HG03095 (cell line): ENCODE measurements at regions not wholly inside any gene's neighbourhood (a gene's known extent, or its start where the extent isn't known, plus 50 kb on each side); places are given as distances from the start of the nearest gene placed in this dataset.
A peak's percentile ranks its signal among the peaks of the same experiment; 100 is the strongest.

Experiments
- ATAC-seq: cut with Tn5 transposase; IDR thresholded peaks from one replicate; pipeline ENCODE4 v1.9.1; 2021; ENCODE audit warnings: moderate library complexity; ENCODE audit not compliant: unreplicated experiment

- no peak for ATAC-seq
Measured at GRCh38 chr20:11195899-11196558, 522.2 kb upstream of the JAG1 start.

DNA sequence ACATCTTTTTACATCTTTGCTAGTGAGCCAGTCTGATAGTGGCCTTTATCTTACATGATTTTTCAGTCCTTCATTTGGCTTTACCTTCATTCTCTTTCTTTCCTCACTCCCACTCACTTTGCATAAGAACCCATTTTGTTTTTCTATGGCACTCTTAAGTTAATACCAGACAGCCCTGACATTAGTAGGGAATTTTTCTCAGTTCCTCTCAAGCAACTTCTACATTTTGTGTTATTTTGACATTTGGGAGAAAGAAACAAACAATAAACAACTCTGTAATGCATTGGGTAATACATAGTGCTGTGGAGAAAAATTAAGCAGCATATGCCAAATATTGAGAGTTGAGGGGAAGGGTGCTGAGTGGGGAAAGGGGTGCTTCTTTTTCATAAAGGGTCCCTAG is 524.1 kb upstream of the JAG1 start:
- no peak for ATAC-seq

- no peak for ATAC-seq
Measured at GRCh38 chr20:11200423-11200822, 526.6 kb upstream of the JAG1 start.

- peak; percentile 72 for ATAC-seq
Measured at GRCh38 chr20:11204926-11205768, 531.3 kb upstream of the JAG1 start.

- ATAC-seq = no peak
Measured at GRCh38 chr20:11205769-11206362, 532.1 kb upstream of the JAG1 start.

DNA sequence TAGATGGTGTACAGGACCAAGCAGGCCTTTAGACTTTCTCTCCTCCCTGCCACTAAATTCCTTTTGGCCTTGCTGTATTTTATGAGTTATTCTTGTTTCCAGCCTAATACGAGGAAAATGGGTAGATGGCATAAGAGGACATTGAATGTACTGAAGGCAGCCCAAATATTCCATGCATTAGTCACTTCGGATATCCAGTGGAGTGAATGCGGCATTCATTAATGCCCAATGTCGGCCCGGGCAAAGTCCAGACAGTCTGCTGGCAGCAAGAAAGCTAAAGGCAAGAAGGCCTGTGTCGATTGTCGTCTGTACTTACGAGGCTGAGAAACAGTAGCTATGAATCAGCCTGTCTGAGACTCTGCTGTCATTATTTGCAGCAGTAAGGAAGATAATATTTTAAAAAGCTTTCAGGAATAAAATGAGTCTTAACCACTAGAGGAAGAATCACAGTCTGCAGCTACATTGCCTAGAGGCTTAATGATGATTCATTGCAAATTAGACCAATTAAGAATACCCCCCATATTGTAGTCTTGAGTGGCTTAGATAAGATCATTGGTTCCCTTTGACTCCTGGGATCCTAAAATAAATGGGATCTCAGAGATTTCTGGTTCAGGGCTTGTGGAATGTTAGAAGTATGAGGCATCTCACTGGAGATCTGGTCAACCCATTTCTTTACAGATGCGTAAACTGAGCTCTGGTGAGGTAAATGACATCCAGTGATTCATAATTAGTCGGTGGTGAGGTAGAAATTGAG is 534.1 kb upstream of the JAG1 start:
- ATAC-seq = no peak

- no peak for ATAC-seq
Measured at GRCh38 chr20:11210611-11211010, 536.8 kb upstream of the JAG1 start.

DNA sequence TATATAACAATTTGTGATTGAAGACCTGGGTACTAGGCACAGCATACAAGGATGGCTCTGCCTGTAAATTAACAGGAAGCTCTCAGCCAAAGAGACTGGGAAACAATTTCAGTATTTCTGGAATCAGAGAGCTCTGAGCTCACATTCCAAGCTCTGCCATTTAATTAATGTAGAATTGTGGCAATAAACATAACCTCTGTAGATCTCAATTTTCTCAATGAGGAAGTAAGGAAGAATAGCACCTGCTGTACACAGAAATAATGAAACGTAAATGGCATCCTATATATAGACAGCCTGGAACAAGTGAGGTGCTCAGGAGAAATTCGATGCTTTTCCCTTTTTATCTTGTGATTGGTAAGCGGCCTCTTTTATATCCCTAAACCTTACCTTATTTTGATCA is 538.5 kb upstream of the JAG1 start:
- ATAC-seq = no peak

DNA sequence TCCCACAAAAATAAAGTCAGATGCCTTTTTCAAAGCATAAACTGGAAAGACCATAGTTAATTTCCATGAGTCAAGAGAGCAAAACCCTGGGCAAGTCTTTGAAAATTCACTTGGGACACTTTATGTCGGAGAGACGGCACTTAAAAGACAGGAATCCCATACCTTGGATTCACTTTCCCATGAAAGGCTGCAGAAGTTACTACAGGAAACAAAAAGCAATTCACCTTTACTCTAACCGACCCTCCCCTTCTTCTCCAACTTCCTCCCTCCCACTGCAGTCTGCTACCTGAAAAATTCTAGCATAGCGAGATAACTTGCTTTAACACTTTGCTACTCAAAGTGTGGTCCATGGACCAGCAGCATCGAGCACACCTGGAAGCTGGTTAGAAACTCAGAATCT is 539.1 kb upstream of the JAG1 start:
- ATAC-seq = no peak

DNA sequence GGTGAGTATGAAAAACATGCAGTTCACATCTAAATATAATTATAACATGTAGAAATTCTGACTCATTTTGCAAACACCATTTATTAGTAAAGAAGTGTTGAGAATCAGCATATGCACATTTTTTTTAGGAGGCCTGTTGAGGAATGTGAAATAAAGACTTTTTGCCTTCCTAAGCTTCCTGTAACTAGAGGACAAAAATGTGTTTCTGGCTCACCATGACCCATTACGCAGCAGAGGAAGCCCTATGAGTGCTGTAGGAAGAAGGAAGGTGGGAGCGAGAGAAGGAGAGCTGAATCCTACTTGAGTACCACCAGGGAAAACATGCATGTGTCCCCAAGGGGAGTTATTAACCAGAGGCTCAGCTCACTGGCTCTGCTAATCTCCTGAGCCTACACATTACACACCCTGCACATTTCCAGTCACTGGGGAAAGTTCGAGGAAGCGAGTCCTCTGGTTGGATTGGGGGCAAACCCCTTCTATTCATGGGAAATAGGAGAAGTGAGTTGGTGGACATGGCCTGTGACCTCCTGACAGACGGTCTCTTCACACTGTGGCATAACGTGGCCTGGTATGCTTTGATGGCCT is 540.5 kb upstream of the JAG1 start:
- no peak for ATAC-seq

DNA sequence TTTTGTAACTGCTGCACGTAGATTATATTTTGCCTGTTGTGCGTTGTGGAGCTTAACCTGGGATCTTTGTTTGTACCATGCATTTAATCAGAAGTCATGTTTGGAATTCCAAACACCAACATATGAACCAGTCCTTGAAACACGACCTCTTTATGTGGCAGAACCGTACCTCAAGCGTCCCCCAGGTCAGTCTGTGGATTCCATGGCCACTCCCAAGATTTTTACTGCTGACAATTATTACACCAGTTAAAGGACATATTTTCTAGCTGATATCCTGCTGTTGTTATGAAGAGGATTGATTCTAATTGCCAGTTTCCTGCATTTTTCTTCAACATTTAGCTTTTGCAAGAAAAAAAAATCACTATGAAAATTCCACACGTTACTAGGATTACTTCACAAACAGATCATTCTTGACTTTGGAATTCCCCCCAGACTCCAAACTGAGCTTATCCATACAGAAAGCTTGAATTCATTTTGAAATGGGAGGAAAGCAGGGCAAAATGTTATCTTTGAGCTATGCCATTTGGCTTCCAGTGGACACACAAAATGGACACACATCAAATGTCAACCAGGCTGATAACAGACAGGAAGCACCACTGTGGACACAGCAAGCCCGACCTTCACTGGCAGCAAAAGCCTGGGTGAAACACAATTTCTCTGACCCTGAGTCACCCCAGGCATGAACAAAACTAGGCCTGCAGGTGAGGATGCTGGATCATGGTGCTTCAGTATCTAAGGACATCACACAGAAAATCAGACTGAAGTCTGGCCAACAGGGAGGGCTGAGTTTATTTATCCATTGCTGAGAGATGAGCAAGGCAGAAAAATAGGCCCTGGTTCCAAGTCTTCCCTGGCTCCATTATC is 542.9 kb upstream of the JAG1 start:
- ATAC-seq = no peak

DNA sequence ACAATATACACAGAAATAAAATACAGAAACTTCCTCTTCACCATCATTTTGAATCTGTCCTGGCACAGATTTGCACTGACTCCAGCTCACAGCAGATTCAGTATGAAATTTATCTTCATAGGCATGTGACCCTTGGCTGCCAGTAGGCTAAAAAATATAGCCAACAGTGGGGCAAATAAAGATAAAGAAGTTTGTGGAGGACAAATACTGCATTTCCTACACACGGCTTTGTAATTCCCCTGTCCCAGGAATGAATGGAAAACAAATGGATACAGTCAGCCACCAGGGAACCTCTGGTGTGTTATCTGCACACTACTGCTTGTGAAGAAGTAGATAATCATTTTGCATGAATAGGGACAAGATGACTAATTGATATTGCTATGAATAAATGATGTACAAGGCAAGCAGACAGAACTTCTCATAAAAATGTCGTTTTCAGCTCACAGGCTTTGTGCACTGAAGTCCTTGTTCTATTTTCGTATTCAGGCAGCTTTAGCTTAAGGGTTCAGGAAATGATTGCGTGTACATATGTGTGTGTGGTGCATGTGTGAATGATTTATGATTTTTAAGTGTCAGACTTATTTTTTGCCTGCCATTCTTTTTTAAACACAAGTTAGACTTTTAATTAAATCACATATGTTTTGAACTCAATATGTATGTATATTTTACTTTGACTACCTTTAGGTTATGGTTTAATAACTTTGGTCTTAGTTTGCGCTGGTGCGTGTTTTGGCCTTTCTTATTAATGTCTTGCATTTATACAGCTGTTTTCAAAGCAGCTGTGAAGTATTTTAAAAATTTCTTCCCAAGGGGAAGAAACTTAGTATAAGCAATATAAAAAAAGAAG is 543.8 kb upstream of the JAG1 start:
- ATAC-seq = no peak

DNA sequence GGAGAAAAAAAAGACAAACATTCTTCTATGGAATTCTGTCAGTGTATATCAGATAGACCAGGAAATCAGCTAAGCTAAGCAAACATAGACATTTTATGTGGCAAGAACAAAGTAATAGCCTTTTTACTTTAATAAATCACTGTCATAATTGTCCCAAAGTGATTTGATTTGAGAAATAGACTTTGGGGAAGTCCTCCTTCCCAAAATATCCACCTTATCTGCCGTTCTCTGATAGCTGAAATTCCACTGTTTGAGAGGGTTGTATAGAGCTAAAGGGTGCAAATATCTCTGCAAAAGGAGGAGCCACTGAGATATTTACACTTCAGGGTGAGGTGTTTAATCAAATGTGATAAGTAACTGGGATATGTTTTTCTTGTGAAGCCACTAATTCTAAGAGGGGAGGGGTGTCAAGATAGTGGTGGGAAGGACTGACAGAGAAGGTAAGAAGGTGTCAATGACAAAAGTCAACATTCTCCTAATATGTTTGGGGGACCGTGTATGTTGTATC is 544.4 kb upstream of the JAG1 start:
- no peak for ATAC-seq

GRCh38 chr20:11219192-11219591 is 545.4 kb upstream of the JAG1 start:
- peak; percentile 85 for ATAC-seq

- ATAC-seq = no peak
Measured at GRCh38 chr20:11221046-11221445, 547.2 kb upstream of the JAG1 start.

- no peak for ATAC-seq
Measured at GRCh38 chr20:11222243-11222642, 548.4 kb upstream of the JAG1 start.

- ATAC-seq = no peak
Measured at GRCh38 chr20:11227602-11228001, 553.8 kb upstream of the JAG1 start.

GRCh38 chr20:11229772-11230171 is 556.0 kb upstream of the JAG1 start:
- ATAC-seq = no peak

GRCh38 chr20:11230999-11231398 is 557.2 kb upstream of the JAG1 start:
- ATAC-seq = no peak
